RWPE2 (cell line): ENCODE measurements at regions not wholly inside any gene's neighbourhood (a gene's known extent, or its start where the extent isn't known, plus 50 kb on each side); places are given as distances from the start of the nearest gene placed in this dataset.

Experiments used
- ATAC-seq: fragments of 200-7000 bp; cut with Tn5 transposase; 3 replicates; pipeline ENCODE4 v1.9.1; 2021; ENCODE audit warnings: low read depth
- DNase-seq: peaks from one replicate; pipeline ENCODE4 v3.0.0-alpha.2; 2020; ENCODE audit warnings: low spot score
- H3K27ac ChIP-seq: fragments of 450-650 bp; 2 replicates; pipeline ENCODE4 v1.5.1; 2017; ENCODE audit warnings: mild to moderate bottlenecking; ENCODE audit not compliant: poor library complexity, severe bottlenecking
- H3K27me3 ChIP-seq: fragments of 250-450 bp; sonication (Bioruptor Pico); 2 replicates; pipeline ENCODE4 v1.5.1; 2021; ENCODE audit warnings: mild to moderate bottlenecking, moderate library complexity; ENCODE audit not compliant: insufficient read depth, poor library complexity, severe bottlenecking
- H3K36me3 ChIP-seq: fragments of 250-450 bp; sonication (Bioruptor Pico); 2 replicates; pipeline ENCODE4 v1.5.1; 2020; ENCODE audit warnings: low read depth, mild to moderate bottlenecking, moderate library complexity
- H3K4me1 ChIP-seq: fragments of 250-450 bp; sonication (Bioruptor Pico); 2 replicates; pipeline ENCODE4 v1.5.1; 2021; ENCODE audit warnings: mild to moderate bottlenecking, moderate library complexity; ENCODE audit not compliant: insufficient read depth, poor library complexity, severe bottlenecking
- H3K4me3 ChIP-seq: fragments of 250-450 bp; sonication (Bioruptor Pico); 2 replicates; pipeline ENCODE4 v1.5.1; 2021; ENCODE audit warnings: mild to moderate bottlenecking, moderate library complexity; ENCODE audit not compliant: severe bottlenecking
- H3K9me3 ChIP-seq: fragments of 250-450 bp; sonication (Bioruptor Pico); 2 replicates; pipeline ENCODE4 v1.5.1; 2021; ENCODE audit warnings: mild to moderate bottlenecking, moderate library complexity; ENCODE audit not compliant: severe bottlenecking
- TF ChIP-seq, protein P1 (sequence below): fragments of 450-650 bp; IDR thresholded peaks from one replicate; pipeline ENCODE4 v1.5.1; 2017; ENCODE audit warnings: mild to moderate bottlenecking, moderate library complexity; ENCODE audit not compliant: poor library complexity, severe bottlenecking

DNA sequence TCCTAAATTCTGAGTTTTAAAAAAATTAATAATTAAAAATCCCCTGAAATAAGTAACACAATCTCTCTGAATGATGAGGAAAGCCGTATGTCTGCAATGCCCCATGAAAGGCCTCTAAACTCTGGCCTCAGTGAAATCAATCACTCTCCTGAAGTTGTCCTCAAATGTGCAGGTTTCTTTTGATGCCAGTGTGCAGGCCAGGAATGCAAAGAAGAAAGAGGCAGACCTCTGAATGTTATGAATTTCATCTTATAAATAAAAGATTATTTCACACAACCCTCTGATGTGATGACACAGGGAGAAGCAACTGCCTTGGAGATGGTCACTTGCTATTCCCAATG is 121.8 kb downstream of the TBXT start:
- Histone ChIP-seq H3K9me3 (no peaks in the 10 kb centered on the region), H3K4me1 (peaks cover 12% of the 10 kb centered on the region), H3K4me3 (no peak overlapping the region), H3K27me3 (no peaks in the 10 kb centered on the region), H3K36me3 (no peaks in the 10 kb centered on the region), H3K27ac (peak overlapping the region; percentile 34)
- ATAC-seq = no peak
- no peak for DNase-seq
- TF ChIP-seq, protein P1, sequence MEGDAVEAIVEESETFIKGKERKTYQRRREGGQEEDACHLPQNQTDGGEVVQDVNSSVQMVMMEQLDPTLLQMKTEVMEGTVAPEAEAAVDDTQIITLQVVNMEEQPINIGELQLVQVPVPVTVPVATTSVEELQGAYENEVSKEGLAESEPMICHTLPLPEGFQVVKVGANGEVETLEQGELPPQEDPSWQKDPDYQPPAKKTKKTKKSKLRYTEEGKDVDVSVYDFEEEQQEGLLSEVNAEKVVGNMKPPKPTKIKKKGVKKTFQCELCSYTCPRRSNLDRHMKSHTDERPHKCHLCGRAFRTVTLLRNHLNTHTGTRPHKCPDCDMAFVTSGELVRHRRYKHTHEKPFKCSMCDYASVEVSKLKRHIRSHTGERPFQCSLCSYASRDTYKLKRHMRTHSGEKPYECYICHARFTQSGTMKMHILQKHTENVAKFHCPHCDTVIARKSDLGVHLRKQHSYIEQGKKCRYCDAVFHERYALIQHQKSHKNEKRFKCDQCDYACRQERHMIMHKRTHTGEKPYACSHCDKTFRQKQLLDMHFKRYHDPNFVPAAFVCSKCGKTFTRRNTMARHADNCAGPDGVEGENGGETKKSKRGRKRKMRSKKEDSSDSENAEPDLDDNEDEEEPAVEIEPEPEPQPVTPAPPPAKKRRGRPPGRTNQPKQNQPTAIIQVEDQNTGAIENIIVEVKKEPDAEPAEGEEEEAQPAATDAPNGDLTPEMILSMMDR = no peak

DNA sequence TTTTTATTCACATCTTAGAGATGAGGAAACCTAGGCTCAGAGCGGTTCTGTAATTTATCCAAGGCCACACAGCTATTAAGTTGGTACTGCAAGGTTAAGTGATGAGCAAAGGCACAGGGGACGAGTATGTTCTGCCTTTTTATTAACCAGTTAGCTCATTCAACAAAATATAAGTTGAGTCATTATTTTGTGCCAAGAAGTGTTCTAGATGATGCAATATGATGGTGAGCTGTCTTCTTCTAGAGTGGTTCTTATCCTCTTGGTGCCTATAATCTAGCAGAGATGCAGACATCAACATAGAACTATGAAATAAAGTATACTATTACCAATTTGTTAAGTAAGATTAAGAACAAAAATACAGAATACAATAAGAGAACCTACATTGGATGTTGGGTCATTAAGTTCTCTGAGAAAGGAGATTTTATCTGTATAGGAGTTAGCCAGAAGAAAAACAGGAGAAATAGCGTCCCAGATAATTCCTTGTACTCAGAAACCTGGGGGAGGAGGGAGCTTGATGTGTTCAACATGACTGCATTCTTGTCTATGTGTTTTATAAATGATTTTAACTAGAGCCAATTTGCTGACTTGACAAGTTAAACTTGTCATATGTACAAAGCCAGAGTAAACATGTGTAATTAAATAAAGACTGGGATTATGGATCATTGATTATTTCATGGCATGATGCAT is 122.3 kb downstream of the TBXT start:
- DNase-seq = no peak
- no peaks in the 10 kb centered on the region for H3K9me3 ChIP-seq
- H3K27me3 ChIP-seq = no peaks in the 10 kb centered on the region
- no peak overlapping the region for H3K4me3 ChIP-seq
- TF ChIP-seq, protein P1 = no peak
- H3K27ac ChIP-seq = no peak overlapping the region
- H3K4me1 ChIP-seq = peaks cover 12% of the 10 kb centered on the region
- no peaks in the 10 kb centered on the region for H3K36me3 ChIP-seq
- ATAC-seq = no peak

DNA sequence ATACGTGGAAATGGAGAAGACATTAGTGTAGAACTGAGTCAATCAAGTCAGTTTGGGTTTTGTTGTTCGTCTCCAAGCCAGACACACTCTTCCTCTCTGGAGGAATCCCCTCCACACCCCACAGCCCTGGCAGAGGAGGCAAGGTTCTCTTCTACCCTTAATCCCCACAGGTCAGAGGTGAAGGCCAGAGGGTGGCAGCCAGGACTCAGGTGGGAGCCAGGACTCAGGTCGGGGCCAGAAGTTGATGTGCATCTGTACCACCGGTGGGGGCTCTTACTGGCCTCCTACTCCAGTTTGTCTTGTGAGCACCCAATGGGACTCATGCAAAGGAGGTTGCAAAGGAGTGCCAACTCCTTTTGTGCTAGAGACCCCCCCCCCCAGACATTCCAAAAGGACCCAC is 126.4 kb downstream of the TBXT start:
- Histone ChIP-seq H3K9me3 (no peaks in the 10 kb centered on the region), H3K27ac (no peak overlapping the region), H3K27me3 (no peaks in the 10 kb centered on the region), H3K4me1 (peaks cover 9% of the 10 kb centered on the region), H3K36me3 (no peaks in the 10 kb centered on the region), H3K4me3 (no peak overlapping the region)
- TF ChIP-seq, protein P1 = no peak
- no peak for DNase-seq
- no peak for ATAC-seq

DNA sequence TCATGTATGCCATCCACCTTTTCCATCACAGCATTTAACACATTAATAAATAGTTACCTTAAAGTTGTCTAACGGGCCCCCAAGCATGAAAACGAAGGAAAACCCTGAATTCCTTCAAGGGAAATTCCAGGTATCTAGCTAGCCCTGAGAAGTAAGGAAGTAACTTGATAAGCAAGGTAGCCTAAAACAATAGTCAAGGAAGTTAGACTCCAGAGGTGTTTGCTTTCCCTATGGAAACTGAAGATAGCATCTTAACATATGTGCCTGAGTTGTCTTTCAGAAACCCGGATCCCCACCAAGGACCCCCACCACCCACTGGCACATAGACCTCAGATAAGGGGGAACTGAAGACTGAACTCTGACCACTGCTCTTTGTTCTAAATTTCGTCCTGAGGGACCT is 127.4 kb downstream of the TBXT start:
- Histone ChIP-seq H3K4me1 (peaks cover under 1% of the 10 kb centered on the region), H3K9me3 (no peaks in the 10 kb centered on the region), H3K27ac (no peak overlapping the region), H3K4me3 (no peak overlapping the region), H3K36me3 (no peaks in the 10 kb centered on the region), H3K27me3 (no peaks in the 10 kb centered on the region)
- TF ChIP-seq, protein P1 = no peak
- no peak for DNase-seq
- no peak for ATAC-seq

DNA sequence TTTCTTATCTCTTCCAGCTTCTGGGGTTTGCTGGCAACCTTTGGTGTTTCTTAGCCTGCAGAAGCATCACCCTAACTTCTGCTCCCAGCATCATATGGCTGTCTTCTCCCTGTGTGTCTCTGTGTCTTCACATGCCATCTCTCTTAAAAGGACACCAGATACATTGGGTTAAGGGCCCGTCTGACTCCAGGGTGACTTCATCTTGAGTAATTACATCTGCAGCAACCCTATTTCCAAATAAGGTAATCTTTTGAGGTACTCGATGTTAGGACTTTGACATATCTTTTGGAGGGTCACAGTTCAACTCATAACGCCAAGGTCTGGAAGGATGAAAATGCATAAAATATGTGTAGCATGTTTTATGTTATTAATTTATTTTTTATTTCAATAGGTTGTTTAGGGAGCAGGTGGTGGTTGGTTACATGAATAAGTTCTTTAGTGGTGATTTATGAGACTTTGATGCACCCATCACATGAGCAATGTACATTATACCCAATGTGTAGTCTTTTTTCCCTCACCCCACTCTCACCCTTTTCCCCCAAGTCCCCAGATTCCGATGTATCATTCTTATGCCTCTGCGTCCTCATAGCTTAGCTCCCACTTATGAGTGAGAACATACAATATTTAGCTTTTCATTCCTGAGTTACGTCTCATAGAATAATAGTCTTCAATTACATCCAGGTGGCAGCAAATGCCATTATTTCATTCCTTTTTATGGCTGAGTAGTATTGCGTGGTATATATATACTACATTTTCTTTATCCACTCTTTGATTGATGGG is 131.1 kb downstream of the TBXT start:
- Histone ChIP-seq H3K4me3 (no peak overlapping the region), H3K4me1 (no peaks in the 10 kb centered on the region), H3K27me3 (no peaks in the 10 kb centered on the region), H3K9me3 (no peaks in the 10 kb centered on the region), H3K27ac (no peak overlapping the region), H3K36me3 (no peaks in the 10 kb centered on the region)
- ATAC-seq = no peak
- TF ChIP-seq, protein P1 = no peak
- DNase-seq = no peak
